PFSK-1 (cell line): ENCODE measurements at regions not wholly inside any gene's neighbourhood (a gene's known extent, or its start where the extent isn't known, plus 50 kb on each side); places are given as distances from the start of the nearest gene placed in this dataset.

ENCODE experiments used
- POLR2AphosphoS5 ChIP-seq: IDR thresholded peaks from 2 replicates; pipeline ENCODE4 v1.6.1; 2012; ENCODE audit warnings: low read depth, mild to moderate bottlenecking, control low read depth, low read length, moderate library complexity
- REST ChIP-seq, 2 experiments: IDR thresholded peaks; 2 replicates each; pipeline versions ENCODE4 v1.6.1 to v1.8.0; 2011 to 2012; ENCODE audit warnings: low read depth in 2 of 2, low read length in 2 of 2, control low read depth in 1 of 2, inconsistent platforms in 1 of 2, mild to moderate bottlenecking in 1 of 2, moderate library complexity in 1 of 2; ENCODE audit not compliant: insufficient read depth in 1 of 2
- TAF1 ChIP-seq: IDR thresholded peaks from 2 replicates; pipeline ENCODE4 v1.6.1; 2012; ENCODE audit warnings: low read length, control low read depth, borderline replicate concordance; ENCODE audit not compliant: insufficient read depth

- TF ChIP-seq TAF1: no peak
- TF ChIP-seq POLR2AphosphoS5: no peak
- no peak for TF ChIP-seq REST (IDR thresholded peaks at IDR 0.05; ENCODE audit: insufficient read depth in 1 of 2, low read depth in 2 of 2, low read length in 2 of 2)
These were observed 243.1 kb downstream of the TLE3 start for GRCh38 chr15:69854521-69855181.
